GM10266 (cell line): ENCODE measurements at regions not wholly inside any gene's neighbourhood (a gene's known extent, or its start where the extent isn't known, plus 50 kb on each side); places are given as distances from the start of the nearest gene placed in this dataset.

Experiments used
- DNase-seq: peaks from one replicate; pipeline ENCODE4 v3.0.0; 2012; ENCODE audit errors: extremely low spot score
- CTCF ChIP-seq: IDR thresholded peaks from 2 replicates; pipeline ENCODE4 v1.5.1; 2012; ENCODE audit warnings: mild to moderate bottlenecking, low read depth; ENCODE audit not compliant: control insufficient read depth, insufficient read depth; ENCODE audit errors: missing control alignments

GRCh38 chr2:219958941-219959340, 331.5 kb downstream of the SLC4A3 start:
- no peak for DNase-seq
- TF ChIP-seq CTCF: no peak

GRCh38 chr2:219959471-219959870, 332.0 kb downstream of the SLC4A3 start:
- no peak for DNase-seq
- no peak for TF ChIP-seq CTCF

- no peak for TF ChIP-seq CTCF
- no peak for DNase-seq
Measured at GRCh38 chr2:219961947-219962498, 334.6 kb downstream of the SLC4A3 start.

GRCh38 chr2:219962801-219963200, 335.4 kb downstream of the SLC4A3 start:
- no peak for DNase-seq
- TF ChIP-seq CTCF: no peak

- DNase-seq: no peak
Measured at GRCh38 chr2:219965287-219966194, 338.1 kb downstream of the SLC4A3 start.

GRCh38 chr2:219967247-219968245, 340.1 kb downstream of the SLC4A3 start:
- DNase-seq: no peak
- no peak for TF ChIP-seq CTCF

More at GRCh38 chr2:219965287-219966194, 338.1 kb downstream of the SLC4A3 start:
- no peak for TF ChIP-seq CTCF
